Activated T-helper 2 cell treated with anti-CD3 and anti-CD28 coated beads, Interferon-gamma antibody, Interleukin-2, Interleukin-4, amounts not matched to agents 10 μg/mL and 5 μg/mL and 100 μg/mL, durations not matched to agents 14 hours and 24 hours and 36 hours (primary cell): ENCODE measurements at regions not wholly inside any gene's neighbourhood (a gene's known extent, or its start where the extent isn't known, plus 50 kb on each side); places are given as distances from the start of the nearest gene placed in this dataset.

Source experiments
- DNase-seq: peaks from one replicate; pipeline ENCODE4 v3.0.0; 2021; ENCODE audit warnings: low spot score
- H3K27ac Mint-ChIP-seq: one replicate; pipeline ENCODE4 v1.8.0; 2021; ENCODE audit warnings: mixed read lengths
- H3K27me3 Mint-ChIP-seq: one replicate; pipeline ENCODE4 v1.8.0; 2021; ENCODE audit warnings: low read depth, mixed read lengths
- H3K36me3 Mint-ChIP-seq: one replicate; pipeline ENCODE4 v1.8.0; 2021; ENCODE audit warnings: low read depth, mixed read lengths
- H3K4me1 Mint-ChIP-seq: one replicate; pipeline ENCODE4 v1.8.0; 2021; ENCODE audit warnings: low read depth, mixed read lengths
- H3K4me3 Mint-ChIP-seq: one replicate; pipeline ENCODE4 v1.8.0; 2021; ENCODE audit warnings: low read depth, mild to moderate bottlenecking, moderate library complexity, mixed read lengths
- H3K9me3 Mint-ChIP-seq: one replicate; pipeline ENCODE4 v1.8.0; 2021; ENCODE audit warnings: mixed read lengths
- intact Hi-C: fragments of 100-400 bp; cut with micrococcal nuclease; formaldehyde crosslinking; loops from one replicate; pipeline ENCODE4 v1.15.1; 2023

DNA sequence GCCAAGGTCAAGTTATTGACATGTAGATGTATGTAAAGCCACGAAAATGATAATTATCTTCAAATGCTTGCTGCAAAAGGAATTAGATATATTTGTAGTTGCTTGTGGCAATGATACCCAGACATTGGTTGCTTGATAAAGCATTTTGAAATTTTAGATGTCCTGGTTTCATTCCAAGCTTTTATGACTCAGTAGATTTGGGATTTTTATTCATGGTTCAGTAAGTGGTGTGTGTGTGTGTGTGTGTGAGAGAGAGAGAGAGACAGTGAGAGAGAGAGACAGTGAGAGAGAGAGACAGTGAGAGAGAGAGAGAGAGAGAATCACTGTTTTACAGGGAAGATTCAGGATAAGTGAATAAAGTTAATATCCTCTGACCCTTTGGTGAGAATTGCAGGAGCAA is 498.2 kb upstream of the C1orf87 start:
- intact Hi-C loops: no loop called here
- Mint-ChIP-seq H3K27me3 (no peaks in the 10 kb centered on the region), H3K36me3 (no peaks in the 10 kb centered on the region), H3K4me1 (no peaks in the 10 kb centered on the region), H3K4me3 (no peak overlapping the region), H3K27ac (no peak overlapping the region), H3K9me3 (no peaks in the 10 kb centered on the region)
- no peak for DNase-seq

DNA sequence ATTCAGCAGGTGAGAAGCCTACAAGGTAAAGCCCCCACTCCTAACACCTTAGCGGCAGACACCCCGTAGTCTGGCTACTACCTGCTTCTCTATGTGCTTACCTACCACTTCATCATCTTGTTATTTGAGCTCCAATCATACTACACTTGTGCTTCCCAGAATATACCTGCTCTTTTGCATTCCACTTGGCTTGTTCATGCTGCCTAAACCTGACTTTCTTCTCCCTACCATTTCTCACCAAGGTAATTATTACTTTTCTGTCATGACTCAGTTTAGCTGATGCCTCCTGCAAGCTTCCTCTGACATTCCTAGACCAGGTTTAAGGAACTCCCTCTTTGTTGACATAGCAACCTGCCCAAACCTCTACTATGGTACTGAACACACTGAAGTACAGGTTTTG is 495.6 kb upstream of the C1orf87 start:
- Mint-ChIP-seq H3K9me3 (no peaks in the 10 kb centered on the region), H3K36me3 (no peaks in the 10 kb centered on the region), H3K27me3 (no peaks in the 10 kb centered on the region), H3K4me3 (no peak overlapping the region), H3K4me1 (no peaks in the 10 kb centered on the region), H3K27ac (no peak overlapping the region)
- no peak for DNase-seq
- intact Hi-C loops: no loop called here

DNA sequence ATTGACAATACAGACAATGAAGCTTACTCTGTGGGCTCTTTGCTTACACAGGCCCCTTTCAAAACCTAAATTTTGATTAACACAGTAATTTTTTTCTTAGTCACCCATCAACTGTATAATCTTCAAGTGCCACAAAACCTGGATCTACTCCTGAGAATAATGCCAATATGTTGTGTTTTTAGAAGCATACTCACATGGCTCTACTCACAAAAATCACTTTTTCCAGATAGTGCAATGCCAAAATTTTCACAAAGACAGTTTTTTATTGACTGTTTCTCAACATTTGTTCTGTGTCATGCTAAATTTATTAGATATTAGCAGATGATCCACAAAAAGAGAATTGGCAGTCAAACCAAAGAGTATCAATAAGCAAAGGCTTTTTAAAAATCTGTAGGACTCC is 493.7 kb upstream of the C1orf87 start:
- intact Hi-C loops: no loop called here
- Mint-ChIP-seq H3K27me3 (no peaks in the 10 kb centered on the region), H3K36me3 (no peaks in the 10 kb centered on the region), H3K27ac (no peak overlapping the region), H3K9me3 (no peaks in the 10 kb centered on the region), H3K4me3 (no peak overlapping the region), H3K4me1 (no peaks in the 10 kb centered on the region)
- no peak for DNase-seq

DNA sequence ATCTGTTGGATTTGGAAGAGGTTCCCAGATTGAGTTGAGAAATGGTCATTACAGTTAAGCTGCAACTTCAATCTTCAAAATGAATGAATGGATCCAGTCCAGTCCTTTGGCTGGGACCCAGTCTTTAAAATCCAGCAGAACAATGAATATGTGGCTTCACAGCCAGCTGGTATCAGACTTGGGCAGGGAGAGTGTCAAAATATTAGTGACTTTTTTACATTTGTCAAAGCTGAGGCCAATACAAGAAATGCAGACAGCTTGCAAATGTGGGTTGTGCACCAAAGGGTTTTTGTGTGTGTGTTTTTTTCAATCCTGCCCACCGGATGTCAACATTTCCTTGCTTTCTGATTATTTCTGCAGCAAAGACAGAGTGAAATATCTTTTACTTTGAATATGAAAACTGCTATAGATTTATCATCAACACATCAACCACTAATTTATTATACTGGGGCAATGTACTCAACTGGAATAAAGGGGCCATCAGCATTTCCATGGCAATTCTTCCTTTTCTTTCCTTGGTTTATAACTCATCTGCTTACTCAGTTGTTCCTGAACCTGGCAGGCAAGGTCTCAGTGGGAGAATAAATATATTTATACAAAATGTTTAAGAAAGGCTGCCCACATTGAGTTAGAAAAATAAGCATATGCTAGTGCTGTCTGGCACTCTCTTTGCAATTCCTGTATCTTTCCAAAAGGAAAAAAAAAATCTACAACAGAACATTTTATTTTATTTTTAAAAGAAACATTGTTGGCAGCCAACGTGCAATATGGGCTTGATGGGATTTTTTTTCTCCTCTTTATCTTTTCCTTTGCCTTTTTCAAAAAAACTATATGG is 491.6 kb upstream of the C1orf87 start:
- Mint-ChIP-seq H3K27me3 (no peaks in the 10 kb centered on the region), H3K4me1 (no peaks in the 10 kb centered on the region), H3K27ac (no peak overlapping the region), H3K36me3 (no peaks in the 10 kb centered on the region), H3K9me3 (peaks cover 3% of the 10 kb centered on the region), H3K4me3 (no peak overlapping the region)
- DNase-seq: no peak
- intact Hi-C loops: no loop called here

DNA sequence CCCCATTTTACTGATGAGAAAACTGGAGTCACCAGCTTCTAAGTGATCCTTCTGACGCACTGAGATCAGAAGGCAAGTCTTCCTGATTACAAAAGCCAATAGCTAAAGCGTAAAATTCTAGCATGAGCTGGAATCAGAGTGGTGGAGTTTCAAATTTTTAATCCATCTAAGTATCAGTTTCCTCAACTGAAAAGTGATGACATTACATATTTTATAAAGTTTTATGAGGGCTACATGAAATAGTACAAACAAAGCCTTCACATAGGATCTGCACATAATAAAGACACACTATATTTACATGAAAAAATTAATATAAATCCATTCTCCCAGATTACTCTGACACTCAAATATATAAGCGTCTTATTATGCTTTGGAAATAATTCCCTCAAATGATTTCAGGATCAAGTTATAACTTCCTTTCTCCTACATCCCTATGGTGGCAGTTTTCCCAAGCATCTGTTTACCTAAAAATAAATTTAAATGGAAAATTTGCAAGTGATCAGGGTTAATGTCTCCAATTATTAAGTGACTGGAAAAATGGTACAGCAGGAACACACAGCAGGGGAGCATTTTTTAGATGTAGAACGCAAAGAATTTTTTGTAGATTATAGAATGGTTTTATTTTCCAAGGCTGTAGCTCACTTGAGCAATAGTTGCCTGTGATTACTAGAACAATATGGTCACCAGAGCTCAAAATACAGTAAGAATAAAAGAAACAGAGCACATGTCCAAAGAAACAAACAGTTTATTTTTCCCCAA is 490.4 kb upstream of the C1orf87 start:
- no peak for DNase-seq
- Mint-ChIP-seq H3K9me3 (peaks cover 3% of the 10 kb centered on the region), H3K4me3 (no peak overlapping the region), H3K36me3 (no peaks in the 10 kb centered on the region), H3K4me1 (no peaks in the 10 kb centered on the region), H3K27me3 (no peaks in the 10 kb centered on the region), H3K27ac (no peak overlapping the region)
- intact Hi-C loops: no loop called here

DNA sequence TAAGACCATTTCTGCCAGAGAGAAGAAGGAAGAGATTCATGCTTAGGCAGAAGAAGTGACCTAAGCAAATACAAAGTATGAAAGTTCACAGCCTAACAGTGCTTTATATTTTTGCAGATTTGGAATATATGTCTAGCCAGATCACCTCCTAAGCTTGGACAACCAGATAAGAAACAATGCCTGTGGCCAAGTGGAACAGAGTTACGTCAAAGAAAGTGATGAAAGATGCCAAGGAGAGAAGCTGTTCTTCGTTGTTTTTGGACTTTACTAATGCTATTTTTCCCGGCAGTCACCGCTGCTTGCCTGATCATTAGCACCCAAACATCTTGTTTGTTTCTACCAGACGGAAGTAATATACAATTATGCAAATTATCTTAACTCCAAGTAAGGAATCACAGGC is 489.2 kb upstream of the C1orf87 start:
- Mint-ChIP-seq H3K27me3 (no peaks in the 10 kb centered on the region), H3K4me3 (no peak overlapping the region), H3K36me3 (no peaks in the 10 kb centered on the region), H3K27ac (no peak overlapping the region), H3K4me1 (no peaks in the 10 kb centered on the region), H3K9me3 (peaks cover 3% of the 10 kb centered on the region)
- intact Hi-C loops: no loop called here
- DNase-seq: no peak

DNA sequence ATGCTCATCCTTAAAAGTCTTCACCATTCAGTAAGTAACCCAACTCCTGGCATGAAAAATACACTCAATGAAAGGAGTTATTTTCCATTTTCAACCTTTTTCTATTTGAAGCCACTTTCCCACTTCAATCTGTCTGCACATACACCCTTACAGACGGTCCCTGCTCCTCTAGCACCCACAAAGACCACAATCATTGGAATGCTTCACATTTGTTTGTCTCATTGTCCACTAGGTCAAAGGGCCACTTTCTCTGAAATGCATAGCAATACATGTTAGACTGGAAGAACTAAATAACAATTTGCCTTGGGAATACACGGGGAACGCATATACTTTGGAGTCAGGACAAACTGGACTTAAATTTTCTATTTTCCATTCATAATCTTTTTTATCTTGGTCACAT is 487.1 kb upstream of the C1orf87 start:
- no peaks in the 10 kb centered on the region for H3K27me3 Mint-ChIP-seq
- H3K9me3 Mint-ChIP-seq: peaks cover 3% of the 10 kb centered on the region
- no peak overlapping the region for H3K4me3 Mint-ChIP-seq
- DNase-seq: no peak
- intact Hi-C loops: no loop called here
- no peaks in the 10 kb centered on the region for H3K4me1 Mint-ChIP-seq
- H3K36me3 Mint-ChIP-seq: no peaks in the 10 kb centered on the region
- no peak overlapping the region for H3K27ac Mint-ChIP-seq

DNA sequence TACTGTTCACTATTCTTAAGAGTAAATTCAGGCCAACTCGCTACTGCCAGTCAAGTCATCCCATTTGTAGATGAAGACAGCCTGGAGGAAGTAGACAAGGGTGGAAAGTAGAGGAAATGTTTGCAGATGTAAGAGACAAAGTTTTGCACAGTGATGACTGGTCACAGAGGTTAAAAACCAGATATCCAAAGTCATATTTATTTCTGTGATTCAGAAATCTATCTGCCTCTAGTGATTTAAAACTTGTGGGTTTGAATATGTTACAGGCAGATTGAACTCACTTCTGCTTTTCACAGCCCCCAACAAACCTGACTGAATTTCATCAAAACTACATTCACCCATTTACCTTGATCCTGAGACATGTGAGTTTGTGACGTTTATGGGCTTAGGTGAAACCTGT is 484.7 kb upstream of the C1orf87 start:
- DNase-seq: no peak
- Mint-ChIP-seq H3K36me3 (no peaks in the 10 kb centered on the region), H3K4me1 (no peaks in the 10 kb centered on the region), H3K9me3 (peaks cover 3% of the 10 kb centered on the region), H3K27ac (no peak overlapping the region), H3K27me3 (no peaks in the 10 kb centered on the region), H3K4me3 (no peak overlapping the region)
- intact Hi-C loops: no loop called here

DNA sequence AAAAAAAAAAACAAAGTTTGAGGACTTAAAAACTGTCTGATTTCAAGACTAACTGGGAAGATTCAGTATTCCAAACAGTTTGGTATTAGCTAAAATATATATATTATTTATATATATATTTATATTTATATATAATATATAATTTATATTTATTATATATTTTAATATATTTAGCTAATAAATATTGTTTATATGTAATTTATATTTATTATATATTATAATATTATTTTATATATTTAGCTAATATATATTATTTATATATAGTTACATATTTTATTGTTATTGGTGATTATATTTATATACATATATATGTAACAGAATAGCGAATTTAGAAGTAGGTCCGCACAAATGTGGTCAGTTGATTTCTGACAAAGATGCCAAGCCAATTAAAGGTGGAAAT is 480.2 kb upstream of the C1orf87 start:
- Mint-ChIP-seq H3K36me3 (no peaks in the 10 kb centered on the region), H3K9me3 (peaks cover 3% of the 10 kb centered on the region), H3K4me1 (no peaks in the 10 kb centered on the region), H3K27ac (no peak overlapping the region), H3K4me3 (no peak overlapping the region), H3K27me3 (no peaks in the 10 kb centered on the region)
- no peak for DNase-seq
- intact Hi-C loops: no loop called here

DNA sequence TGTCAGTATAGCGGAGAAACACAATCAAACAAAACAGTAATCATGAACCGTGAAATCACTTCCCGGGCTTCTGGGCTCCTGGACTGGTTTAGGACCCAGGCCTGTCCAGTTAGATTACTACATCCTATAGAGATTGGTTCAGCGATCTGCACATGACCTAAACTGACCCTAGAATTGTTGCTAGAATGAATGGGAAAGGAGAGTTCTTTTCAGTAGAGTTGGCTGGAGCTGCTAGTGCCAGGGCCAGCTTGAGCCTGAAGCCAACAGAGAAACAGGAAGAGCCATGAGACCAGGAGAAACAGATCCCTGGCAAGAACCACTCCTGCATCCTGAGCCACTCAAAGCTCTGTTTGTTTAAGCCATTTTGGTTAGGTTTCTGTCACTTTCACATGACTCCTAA is 474.3 kb upstream of the C1orf87 start:
- Mint-ChIP-seq H3K9me3 (peaks cover 1% of the 10 kb centered on the region), H3K4me1 (no peaks in the 10 kb centered on the region), H3K27me3 (no peaks in the 10 kb centered on the region), H3K27ac (no peak overlapping the region), H3K4me3 (no peak overlapping the region), H3K36me3 (no peaks in the 10 kb centered on the region)
- intact Hi-C loops: no loop called here
- no peak for DNase-seq

DNA sequence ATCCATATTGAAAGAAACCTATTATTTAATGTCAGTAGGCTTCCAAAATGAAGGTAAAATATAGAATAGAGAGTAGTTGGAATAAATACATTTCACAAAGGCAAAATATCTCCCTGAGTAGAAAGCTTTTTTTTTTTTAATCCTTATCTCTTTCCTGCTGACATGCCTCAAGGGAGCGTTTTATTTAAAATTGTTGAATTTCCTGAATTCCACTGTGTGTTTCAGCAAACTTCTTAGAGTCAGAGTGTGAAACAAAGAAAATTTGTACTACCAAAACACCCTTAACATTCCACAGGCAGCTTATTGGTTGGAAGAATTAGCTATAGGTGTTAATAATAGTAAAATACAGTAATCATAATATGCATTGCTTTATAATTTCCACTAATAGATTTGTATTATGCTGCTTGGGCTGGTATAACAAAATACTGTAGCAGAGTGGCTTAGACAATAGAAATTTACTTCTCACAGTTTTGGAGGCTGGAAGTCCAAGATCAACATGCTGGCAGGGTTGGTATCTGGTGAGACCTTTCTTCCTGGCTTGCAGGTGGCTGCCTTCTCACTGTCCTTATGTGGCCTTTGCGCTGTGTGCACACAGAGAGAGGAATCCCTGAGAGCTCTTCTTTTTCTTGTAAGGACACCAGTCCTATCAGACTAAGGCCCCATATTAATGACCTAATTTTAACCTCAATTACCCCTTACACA is 468.4 kb upstream of the C1orf87 start:
- no peaks in the 10 kb centered on the region for H3K4me1 Mint-ChIP-seq
- H3K9me3 Mint-ChIP-seq: no peaks in the 10 kb centered on the region
- H3K27me3 Mint-ChIP-seq: no peaks in the 10 kb centered on the region
- H3K27ac Mint-ChIP-seq: no peak overlapping the region
- DNase-seq: no peak
- intact Hi-C loops: no loop called here
- no peak overlapping the region for H3K4me3 Mint-ChIP-seq
- no peaks in the 10 kb centered on the region for H3K36me3 Mint-ChIP-seq

DNA sequence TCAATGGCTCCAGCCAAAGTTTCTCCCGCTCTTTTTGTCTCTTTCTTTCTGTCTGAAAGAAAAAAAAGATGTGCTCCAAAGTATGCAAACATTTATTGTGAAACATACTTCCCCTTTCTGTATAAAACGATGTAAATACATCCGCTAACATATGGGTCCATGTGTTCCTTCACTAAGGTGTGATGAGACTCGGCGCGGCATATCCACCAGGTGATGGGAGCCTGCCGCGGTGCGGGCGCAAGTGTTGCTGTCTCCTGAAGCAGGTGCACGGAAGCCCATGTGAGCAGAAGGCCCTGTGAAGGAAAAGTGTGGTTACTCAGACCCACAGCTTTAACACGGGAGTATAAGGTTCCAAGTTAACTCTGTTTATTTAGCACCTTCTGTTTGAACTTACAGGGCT is 466.6 kb upstream of the C1orf87 start:
- Mint-ChIP-seq H3K27me3 (no peaks in the 10 kb centered on the region), H3K4me3 (no peak overlapping the region), H3K27ac (no peak overlapping the region), H3K36me3 (no peaks in the 10 kb centered on the region), H3K4me1 (no peaks in the 10 kb centered on the region), H3K9me3 (no peaks in the 10 kb centered on the region)
- DNase-seq: no peak
- intact Hi-C loops: no loop called here

DNA sequence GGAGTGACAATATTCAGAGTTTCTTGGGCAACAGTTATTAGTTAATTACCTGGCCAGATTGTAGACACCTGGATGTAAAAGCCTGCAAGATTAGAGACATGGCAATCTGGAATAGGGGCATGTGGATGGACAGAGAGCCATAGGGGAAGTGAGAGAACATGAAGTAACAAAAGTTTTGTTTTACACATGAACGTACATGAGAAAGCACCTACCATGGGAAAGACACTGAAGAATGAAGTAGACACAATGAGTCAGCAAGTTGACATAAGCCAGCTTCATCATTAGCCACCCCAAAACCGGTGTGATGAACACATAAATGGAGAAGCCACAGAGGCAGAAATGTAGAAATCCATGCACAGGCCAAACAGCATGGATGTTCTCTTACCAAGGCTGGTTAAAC is 462.1 kb upstream of the C1orf87 start:
- no peaks in the 10 kb centered on the region for H3K4me1 Mint-ChIP-seq
- no peaks in the 10 kb centered on the region for H3K9me3 Mint-ChIP-seq
- H3K27me3 Mint-ChIP-seq: no peaks in the 10 kb centered on the region
- DNase-seq: no peak
- no peak overlapping the region for H3K27ac Mint-ChIP-seq
- intact Hi-C loops: no loop called here
- H3K4me3 Mint-ChIP-seq: no peak overlapping the region
- H3K36me3 Mint-ChIP-seq: no peaks in the 10 kb centered on the region
